CD4-positive, alpha-beta T cell (primary cell): ENCODE measurements at regions not wholly inside any gene's neighbourhood (a gene's known extent, or its start where the extent isn't known, plus 50 kb on each side); places are given as distances from the start of the nearest gene placed in this dataset.

ENCODE experiments used
- ATAC-seq: fragments of 200-7000 bp; cut with Tn5 transposase; one replicate; pipeline ENCODE4 v1.10.0; 2022; ENCODE audit warnings: mild to moderate bottlenecking; ENCODE audit not compliant: poor library complexity
- CTCF ChIA-PET: fragments of 350-600 bp; sonication (Branson Sonifier 250); formaldehyde crosslinking; loops from one replicate; lab custom pipeline; 2021; ENCODE audit warnings: antibody characterized with exemption, inconsistent platforms; lab: Charles Lee
- POLR2A ChIA-PET: fragments of 350-600 bp; sonication (Branson Sonifier 250); formaldehyde crosslinking; loops from one replicate; lab custom pipeline; 2021; ENCODE audit warnings: antibody characterized with exemption, inconsistent platforms; lab: Charles Lee
- DNase-seq, 14 experiments: peaks; one replicate each; pipeline ENCODE4 v3.0.0-alpha.2; 2013 to 2020; ENCODE audit warnings: mixed read lengths in 2 of 14
- H3K27ac ChIP-seq, 2 donors: one replicate each; pipeline versions ENCODE4 v1.5.1 to v1.7.0; 2013; ENCODE audit warnings: low read length in 2 of 2, low read depth in 1 of 2, mild to moderate bottlenecking in 1 of 2
- H3K27me3 ChIP-seq, 2 experiments: 1 replicate in 1 of 2; 2 replicates in 1 of 2; pipeline versions ENCODE4 v1.6.1 to v1.7.0; 2013; ENCODE audit warnings: low read length in 2 of 2, control low read depth in 1 of 2, mild to moderate bottlenecking in 1 of 2, moderate library complexity in 1 of 2; ENCODE audit not compliant: insufficient read depth in 2 of 2, control insufficient read depth in 1 of 2
- H3K36me3 ChIP-seq: one replicate; pipeline ENCODE4 v1.6.1; 2013; ENCODE audit warnings: low read length, control low read depth; ENCODE audit not compliant: insufficient read depth
- H3K4me1 ChIP-seq: one replicate; pipeline ENCODE4 v1.6.1; 2013; ENCODE audit warnings: low read length, control low read depth; ENCODE audit not compliant: insufficient read depth
- H3K4me3 ChIP-seq: one replicate; pipeline ENCODE4 v1.5.1; 2013; ENCODE audit warnings: mild to moderate bottlenecking, low read length, moderate library complexity
- H3K9me3 ChIP-seq, 2 experiments: 1 replicate in 1 of 2; 2 replicates in 1 of 2; pipeline versions ENCODE4 v1.6.1 to v1.7.0; 2013; ENCODE audit warnings: low read length in 2 of 2, mild to moderate bottlenecking in 2 of 2, control low read depth in 1 of 2, moderate library complexity in 1 of 2; ENCODE audit not compliant: control insufficient read depth in 1 of 2, insufficient read depth in 1 of 2
- H3K27ac Mint-ChIP-seq: one replicate; pipeline ENCODE4 v1.8.0; 2020; ENCODE audit warnings: mixed read lengths
- H3K27me3 Mint-ChIP-seq: one replicate; pipeline ENCODE4 v1.8.0; 2021; ENCODE audit warnings: mixed read lengths
- H3K36me3 Mint-ChIP-seq: one replicate; pipeline ENCODE4 v1.8.0; 2021; ENCODE audit warnings: low read depth, mixed read lengths
- H3K4me1 Mint-ChIP-seq: one replicate; pipeline ENCODE4 v1.8.0; 2021; ENCODE audit warnings: low read depth, mixed read lengths
- H3K4me3 Mint-ChIP-seq: one replicate; pipeline ENCODE4 v1.8.0; 2020; ENCODE audit warnings: mild to moderate bottlenecking, mixed read lengths
- H3K9me3 Mint-ChIP-seq: one replicate; pipeline ENCODE4 v1.8.0; 2020; ENCODE audit warnings: mixed read lengths
- intact Hi-C, 2 experiments: fragments of 100-400 bp; cut with DNase I in 1 of 2; cut with micrococcal nuclease in 1 of 2; formaldehyde crosslinking; loops; one replicate each; pipeline versions ENCODE4 v1.15.1 to v1.9.0; 2023 to 2025; cut with DNase I, micrococcal nuclease
- TF ChIP-seq, protein P1 (sequence below): fragments of 200-600 bp; IDR thresholded peaks from one replicate; pipeline ENCODE4 v1.8.0; 2022; ENCODE audit warnings: antibody characterized with exemption, mild to moderate bottlenecking

DNA sequence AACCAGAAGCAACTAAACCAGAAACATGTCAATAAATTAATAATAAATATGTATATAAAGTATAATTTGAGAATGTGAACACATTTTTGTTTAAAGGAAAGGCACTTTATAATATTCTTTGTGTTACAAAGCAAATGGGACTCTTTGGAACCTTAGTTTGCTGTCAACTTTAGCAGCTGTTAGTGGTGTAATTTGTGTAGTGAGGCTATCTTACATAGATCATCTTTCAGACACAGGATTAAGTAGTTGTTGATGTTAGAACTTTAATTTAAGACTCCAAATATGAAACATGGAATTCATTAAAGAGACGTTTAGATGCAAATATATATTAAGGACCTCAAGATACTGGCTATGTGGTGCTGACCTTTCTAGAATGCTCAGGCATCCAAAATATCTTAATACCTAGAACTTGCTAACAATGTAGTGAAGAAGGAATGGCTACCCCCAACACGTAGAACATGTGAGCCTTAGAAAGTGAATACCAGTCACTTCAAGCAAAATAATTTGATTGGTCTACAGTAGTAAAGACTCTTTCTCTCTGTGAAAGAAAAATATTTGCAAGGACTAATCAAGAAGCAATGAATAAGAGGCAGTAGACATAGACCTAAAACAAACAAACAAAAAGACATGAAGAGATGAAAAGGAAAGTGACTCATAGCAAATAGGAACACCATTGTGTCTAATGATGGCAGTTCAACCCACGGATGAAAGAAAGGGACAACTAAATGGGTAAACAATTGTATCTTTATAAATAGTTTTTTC lies 811.4 kb downstream of the USP25 start:
- Mint-ChIP-seq H3K36me3 (no peaks in the 10 kb centered on the region), H3K4me1 (no peaks in the 10 kb centered on the region), H3K27me3 (no peaks in the 10 kb centered on the region), H3K9me3 (peaks cover 1% of the 10 kb centered on the region), H3K4me3 (no peak overlapping the region), H3K27ac (no peak overlapping the region)
- CTCF ChIA-PET, result no interaction called here
- no peak overlapping the region for H3K27ac ChIP-seq
- no peaks in the 10 kb centered on the region for H3K27me3 ChIP-seq
- DNase-seq (no peak), ATAC-seq (no peak)
- no peaks in the 10 kb centered on the region for H3K36me3 ChIP-seq
- POLR2A ChIA-PET, result no interaction called here
- peaks cover 0 to 4% of the 10 kb centered on the region in 2 experiments for H3K9me3 ChIP-seq
- H3K4me3 ChIP-seq, result no peak overlapping the region
- intact Hi-C loops, result no loop called here
- no peaks in the 10 kb centered on the region for H3K4me1 ChIP-seq
- TF ChIP-seq, protein P1, sequence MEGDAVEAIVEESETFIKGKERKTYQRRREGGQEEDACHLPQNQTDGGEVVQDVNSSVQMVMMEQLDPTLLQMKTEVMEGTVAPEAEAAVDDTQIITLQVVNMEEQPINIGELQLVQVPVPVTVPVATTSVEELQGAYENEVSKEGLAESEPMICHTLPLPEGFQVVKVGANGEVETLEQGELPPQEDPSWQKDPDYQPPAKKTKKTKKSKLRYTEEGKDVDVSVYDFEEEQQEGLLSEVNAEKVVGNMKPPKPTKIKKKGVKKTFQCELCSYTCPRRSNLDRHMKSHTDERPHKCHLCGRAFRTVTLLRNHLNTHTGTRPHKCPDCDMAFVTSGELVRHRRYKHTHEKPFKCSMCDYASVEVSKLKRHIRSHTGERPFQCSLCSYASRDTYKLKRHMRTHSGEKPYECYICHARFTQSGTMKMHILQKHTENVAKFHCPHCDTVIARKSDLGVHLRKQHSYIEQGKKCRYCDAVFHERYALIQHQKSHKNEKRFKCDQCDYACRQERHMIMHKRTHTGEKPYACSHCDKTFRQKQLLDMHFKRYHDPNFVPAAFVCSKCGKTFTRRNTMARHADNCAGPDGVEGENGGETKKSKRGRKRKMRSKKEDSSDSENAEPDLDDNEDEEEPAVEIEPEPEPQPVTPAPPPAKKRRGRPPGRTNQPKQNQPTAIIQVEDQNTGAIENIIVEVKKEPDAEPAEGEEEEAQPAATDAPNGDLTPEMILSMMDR, result no peak

DNA sequence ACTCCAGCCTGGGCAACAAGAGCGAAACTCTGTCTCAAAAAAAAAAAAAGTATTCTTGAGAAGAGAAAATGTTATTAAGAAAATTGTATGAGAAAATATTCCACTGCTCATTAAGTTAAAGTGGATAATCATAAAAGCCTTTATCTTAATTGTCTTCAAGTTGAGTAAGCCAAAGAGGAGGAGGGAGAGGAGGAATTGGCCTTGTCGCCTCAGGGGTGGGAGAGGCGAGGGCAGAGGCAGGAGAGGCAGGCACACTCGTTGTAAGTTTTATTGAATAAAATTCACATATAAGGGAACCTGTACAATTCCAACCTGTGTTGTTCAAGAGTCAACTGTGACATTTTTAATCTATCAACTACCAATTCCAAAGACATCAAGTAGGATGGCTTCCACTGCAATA lies 820.3 kb downstream of the USP25 start:
- intact Hi-C loops, result no loop called here
- no peak overlapping the region for H3K27ac Mint-ChIP-seq
- TF ChIP-seq, protein P1, result no peak
- no peak overlapping the region for H3K4me3 Mint-ChIP-seq
- DNase-seq (no peak), ATAC-seq (no peak)
- no peak overlapping the region for H3K4me3 ChIP-seq
- H3K4me1 ChIP-seq, result no peaks in the 10 kb centered on the region
- no peaks in the 10 kb centered on the region for H3K27me3 Mint-ChIP-seq
- H3K27ac ChIP-seq, result no peak overlapping the region
- peaks cover 8% of the 10 kb centered on the region for H3K9me3 Mint-ChIP-seq
- peaks cover 0 to 11% of the 10 kb centered on the region in 2 experiments for H3K9me3 ChIP-seq
- ChIA-PET CTCF (no interaction called here), POLR2A (no interaction called here)
- H3K27me3 ChIP-seq, result no peaks in the 10 kb centered on the region
- H3K4me1 Mint-ChIP-seq, result no peaks in the 10 kb centered on the region
- no peaks in the 10 kb centered on the region for H3K36me3 ChIP-seq
- no peaks in the 10 kb centered on the region for H3K36me3 Mint-ChIP-seq

DNA sequence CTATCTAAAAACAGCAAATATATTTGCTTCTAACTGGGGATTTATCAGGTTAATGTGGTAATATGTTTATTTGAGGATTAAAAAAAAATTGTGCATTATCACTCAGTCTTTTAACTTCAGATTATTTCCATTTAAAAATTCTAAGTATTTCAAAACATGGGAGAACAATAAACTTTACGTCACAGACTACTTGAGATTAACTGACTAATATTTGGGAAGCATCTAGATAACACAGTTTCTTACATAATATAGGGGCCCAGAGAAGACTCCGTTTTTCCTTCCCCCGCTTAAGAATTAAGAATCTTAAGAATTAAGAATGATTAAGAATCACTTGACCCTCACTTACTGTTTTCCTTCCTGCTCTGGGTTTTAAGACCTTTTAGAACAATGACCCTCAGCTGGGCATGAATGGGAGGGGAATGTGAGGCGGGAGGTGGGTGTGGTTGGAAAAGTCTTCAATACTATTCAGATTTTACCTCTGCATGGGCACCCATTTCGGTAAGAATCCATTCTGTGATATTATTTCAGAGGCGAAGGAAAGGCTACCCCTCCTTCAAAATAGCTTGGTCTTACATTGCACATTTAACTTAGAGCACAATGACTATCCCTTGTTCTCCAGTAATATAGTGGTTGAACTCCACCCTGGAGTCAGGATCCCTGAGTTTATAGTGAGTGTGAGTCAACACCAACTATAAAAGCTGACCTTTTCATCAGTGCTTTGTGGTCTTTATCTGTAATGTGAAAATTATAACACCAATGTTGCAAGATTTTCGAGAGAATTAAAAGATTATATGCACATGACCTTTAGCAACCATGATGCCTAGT lies 821.3 kb downstream of the USP25 start:
- intact Hi-C loops, result no loop called here
- Mint-ChIP-seq H3K9me3 (peaks cover 8% of the 10 kb centered on the region), H3K36me3 (no peaks in the 10 kb centered on the region), H3K27me3 (no peaks in the 10 kb centered on the region), H3K4me3 (no peak overlapping the region), H3K4me1 (no peaks in the 10 kb centered on the region), H3K27ac (no peak overlapping the region)
- Histone ChIP-seq H3K36me3 (no peaks in the 10 kb centered on the region), H3K27me3 (no peaks in the 10 kb centered on the region), H3K27ac (no peak overlapping the region), H3K4me1 (no peaks in the 10 kb centered on the region), H3K9me3 (peaks cover 0 to 8% of the 10 kb centered on the region in 2 experiments), H3K4me3 (no peak overlapping the region)
- no peak for ATAC-seq
- POLR2A ChIA-PET, result no interaction called here
- DNase-seq, result no peak
- CTCF ChIA-PET, result no interaction called here
- TF ChIP-seq, protein P1, result no peak
